ENCODE measurements at regions not wholly inside any gene's neighbourhood (a gene's known extent, or its start where the extent isn't known, plus 50 kb on each side); places are given as distances from the start of the nearest gene placed in this dataset.
"Not testable (repeated sequence)": the region's sequence is repeated elsewhere in the genome, so short reads cannot be mapped to it uniquely, and the experiment has no call there.

- DNase-seq, result no peak
Observed at GRCh38 chr5:131107128-131107527, 57.9 kb downstream of the HINT1 start.

GRCh38 chr5:131104169-131104808 lies 60.8 kb downstream of the HINT1 start:
- DNase-seq, result no peak

GRCh38 chr5:131096774-131097710 lies 68.0 kb downstream of the HINT1 start:
- DNase-seq, result peak; percentile 21

- DNase-seq, result not testable (repeated sequence)
Observed at GRCh38 chr5:131095561-131095960, 69.5 kb downstream of the HINT1 start.

- no peak for DNase-seq
Observed at GRCh38 chr5:131084436-131084835, 80.6 kb downstream of the HINT1 start.

- no peak for DNase-seq
Observed at GRCh38 chr5:131081913-131082488, 83.1 kb downstream of the HINT1 start.

GRCh38 chr5:131081374-131081773 lies 83.7 kb downstream of the HINT1 start:
- no peak for DNase-seq

GRCh38 chr5:131079232-131079631 lies 85.8 kb downstream of the HINT1 start:
- no peak for DNase-seq

GRCh38 chr5:131068893-131069643 lies 96.0 kb downstream of the HINT1 start:
- peak; percentile 1 for DNase-seq

- DNase-seq, result no peak
Observed at GRCh38 chr5:131068076-131068475, 97.0 kb downstream of the HINT1 start.

GRCh38 chr5:131067636-131068035 lies 97.4 kb downstream of the HINT1 start:
- DNase-seq, result no peak

- no peak for DNase-seq
Observed at GRCh38 chr5:131064669-131065371, 100.2 kb downstream of the HINT1 start.

- no peak for DNase-seq
Observed at GRCh38 chr5:131042021-131042789, 122.9 kb downstream of the HINT1 start.

GRCh38 chr5:131023498-131023865 lies 141.6 kb downstream of the HINT1 start:
- DNase-seq, result no peak

- DNase-seq, result no peak
Observed at GRCh38 chr5:131022811-131023497, 142.1 kb downstream of the HINT1 start.

- DNase-seq, result no peak
Observed at GRCh38 chr5:131021646-131022045, 143.4 kb downstream of the HINT1 start.

GRCh38 chr5:131019601-131020315 lies 145.3 kb downstream of the HINT1 start:
- DNase-seq, result no peak

GRCh38 chr5:131019111-131019510 lies 145.9 kb downstream of the HINT1 start:
- DNase-seq, result no peak

- DNase-seq, result no peak
Observed at GRCh38 chr5:131008329-131008728, 156.7 kb downstream of the HINT1 start.
